ENCODE measurements at regions not wholly inside any gene's neighbourhood (a gene's known extent, or its start where the extent isn't known, plus 50 kb on each side); places are given as distances from the start of the nearest gene placed in this dataset.

- TF ChIP-seq, protein P1, sequence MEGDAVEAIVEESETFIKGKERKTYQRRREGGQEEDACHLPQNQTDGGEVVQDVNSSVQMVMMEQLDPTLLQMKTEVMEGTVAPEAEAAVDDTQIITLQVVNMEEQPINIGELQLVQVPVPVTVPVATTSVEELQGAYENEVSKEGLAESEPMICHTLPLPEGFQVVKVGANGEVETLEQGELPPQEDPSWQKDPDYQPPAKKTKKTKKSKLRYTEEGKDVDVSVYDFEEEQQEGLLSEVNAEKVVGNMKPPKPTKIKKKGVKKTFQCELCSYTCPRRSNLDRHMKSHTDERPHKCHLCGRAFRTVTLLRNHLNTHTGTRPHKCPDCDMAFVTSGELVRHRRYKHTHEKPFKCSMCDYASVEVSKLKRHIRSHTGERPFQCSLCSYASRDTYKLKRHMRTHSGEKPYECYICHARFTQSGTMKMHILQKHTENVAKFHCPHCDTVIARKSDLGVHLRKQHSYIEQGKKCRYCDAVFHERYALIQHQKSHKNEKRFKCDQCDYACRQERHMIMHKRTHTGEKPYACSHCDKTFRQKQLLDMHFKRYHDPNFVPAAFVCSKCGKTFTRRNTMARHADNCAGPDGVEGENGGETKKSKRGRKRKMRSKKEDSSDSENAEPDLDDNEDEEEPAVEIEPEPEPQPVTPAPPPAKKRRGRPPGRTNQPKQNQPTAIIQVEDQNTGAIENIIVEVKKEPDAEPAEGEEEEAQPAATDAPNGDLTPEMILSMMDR (IDR thresholded peaks at IDR 0.05; ENCODE audit: unreplicated experiment) = no peak
- CTCF ChIA-PET = interaction anchor here (0.7 to 0.9 kb wide), 3 partner anchors 60 to 241 kb away, joined by 3 read pairs; no protein-coding TSS in a partner anchor
- no peak for DNase-seq
- Mint-ChIP-seq H3K4me1 (ENCODE audit: low read depth, unreplicated experiment) (peaks cover 27% of the 10 kb centered on the region), H3K36me3 (ENCODE audit: insufficient read depth, unreplicated experiment) (no peaks in the 10 kb centered on the region), H3K27me3 (ENCODE audit: unreplicated experiment) (no peaks in the 10 kb centered on the region), H3K27ac (ENCODE audit: unreplicated experiment) (no peak overlapping the region), H3K4me3 (ENCODE audit: low read depth, unreplicated experiment) (no peak overlapping the region), H3K9me3 (ENCODE audit: low read depth, unreplicated experiment) (no peaks in the 10 kb centered on the region)
- BruUV-seq (replicated peaks) = no TSS peak
- intact Hi-C loops (cut with micrococcal nuclease; ENCODE audit: unreplicated experiment) = no loop called here
Observed at GRCh38 chr20:53708129-53708968, 114.7 kb upstream of the ZNF217 start.

DNA sequence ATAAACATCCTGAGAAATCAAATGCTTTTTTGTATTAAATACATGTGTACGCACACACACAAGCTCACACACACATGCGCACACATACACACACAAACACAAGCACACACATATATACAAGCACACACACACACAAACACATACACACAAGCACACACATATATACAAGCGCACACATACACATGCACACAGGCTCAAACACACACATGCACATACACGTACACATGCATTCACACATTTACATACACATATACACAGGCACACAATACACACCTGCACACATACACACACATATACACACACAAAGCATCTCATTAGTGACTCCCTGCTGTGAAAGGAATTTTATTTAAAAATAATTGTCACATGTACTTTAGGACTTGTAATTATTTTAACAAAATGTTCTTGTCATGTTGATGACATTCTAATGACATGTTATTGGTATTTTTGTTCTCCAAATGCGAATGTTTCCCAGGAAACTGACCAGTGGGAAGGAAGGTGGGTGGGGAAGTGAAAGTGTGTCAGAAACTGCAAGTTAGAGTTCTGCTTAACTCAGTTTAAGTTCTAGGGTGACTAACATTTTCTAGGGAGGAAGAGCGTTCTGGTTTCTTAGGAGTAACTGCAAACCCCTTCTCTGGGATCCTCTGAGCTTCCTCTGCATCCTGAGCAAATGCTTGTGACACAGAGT, 113.9 kb upstream of the ZNF217 start:
- no peak for DNase-seq
- no TSS peak for BruUV-seq (replicated peaks)
- H3K9me3 Mint-ChIP-seq (ENCODE audit: low read depth, unreplicated experiment) = no peaks in the 10 kb centered on the region
- H3K4me1 Mint-ChIP-seq (ENCODE audit: low read depth, unreplicated experiment) = peaks cover 27% of the 10 kb centered on the region
- no peak overlapping the region for H3K27ac Mint-ChIP-seq (ENCODE audit: unreplicated experiment)
- H3K4me3 Mint-ChIP-seq (ENCODE audit: low read depth, unreplicated experiment) = no peak overlapping the region
- H3K36me3 Mint-ChIP-seq (ENCODE audit: insufficient read depth, unreplicated experiment) = no peaks in the 10 kb centered on the region
- no peaks in the 10 kb centered on the region for H3K27me3 Mint-ChIP-seq (ENCODE audit: unreplicated experiment)
- TF ChIP-seq, protein P1 (IDR thresholded peaks at IDR 0.05; ENCODE audit: unreplicated experiment) = no peak
- CTCF ChIA-PET = interaction anchor here (0.7 to 0.9 kb wide), 2 partner anchors 59 to 177 kb away, joined by 3 read pairs; no protein-coding TSS in a partner anchor
- intact Hi-C loops (cut with micrococcal nuclease; ENCODE audit: unreplicated experiment) = no loop called here

DNA sequence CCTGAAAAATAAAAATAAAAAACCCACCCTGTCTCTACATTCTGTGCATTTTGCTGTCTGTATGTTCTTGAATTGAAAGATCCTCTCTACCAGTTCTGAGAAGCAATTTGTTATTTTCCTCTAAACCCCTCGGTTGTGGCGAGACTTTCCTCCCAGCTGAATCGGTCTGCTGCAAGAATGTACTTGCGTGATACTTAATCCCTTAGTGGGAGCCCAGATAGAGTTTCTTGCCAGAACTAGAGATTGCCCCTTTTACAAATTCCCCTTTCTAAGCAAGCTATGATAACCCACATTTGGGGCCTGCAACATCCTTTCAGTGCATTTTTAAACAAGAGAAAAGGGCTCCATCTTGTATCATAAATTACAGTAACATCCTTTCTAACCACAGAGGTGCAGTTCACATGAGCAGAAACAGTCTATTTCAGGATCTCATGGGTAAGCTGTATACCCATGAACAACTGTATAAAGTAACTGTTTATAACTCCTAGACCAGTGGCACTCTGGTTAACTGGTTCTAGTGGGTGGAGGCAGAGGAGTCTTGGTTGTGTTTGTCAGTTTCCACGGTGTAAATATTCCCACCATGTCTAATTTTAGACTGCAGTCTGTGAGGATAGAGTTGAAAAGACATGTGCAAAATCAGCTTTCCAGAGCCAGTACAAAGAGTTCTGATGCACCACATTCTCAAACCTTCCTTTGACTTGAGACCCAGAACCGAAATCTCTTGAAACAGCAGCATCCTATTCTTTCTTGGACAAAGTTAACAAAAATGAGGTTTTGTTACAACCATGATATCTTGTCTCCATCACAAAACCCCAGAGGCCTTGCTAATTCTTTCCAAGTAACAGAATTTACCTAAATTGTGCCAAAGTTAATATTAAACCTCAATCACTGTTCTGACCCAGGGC, 113.1 kb upstream of the ZNF217 start:
- peaks cover 27% of the 10 kb centered on the region for H3K4me1 Mint-ChIP-seq (ENCODE audit: low read depth, unreplicated experiment)
- no peak for DNase-seq
- H3K36me3 Mint-ChIP-seq (ENCODE audit: insufficient read depth, unreplicated experiment) = no peaks in the 10 kb centered on the region
- H3K27ac Mint-ChIP-seq (ENCODE audit: unreplicated experiment) = no peak overlapping the region
- intact Hi-C loops (cut with micrococcal nuclease; ENCODE audit: unreplicated experiment) = no loop called here
- no peaks in the 10 kb centered on the region for H3K27me3 Mint-ChIP-seq (ENCODE audit: unreplicated experiment)
- BruUV-seq (replicated peaks) = no TSS peak
- no peaks in the 10 kb centered on the region for H3K9me3 Mint-ChIP-seq (ENCODE audit: low read depth, unreplicated experiment)
- TF ChIP-seq, protein P1 (IDR thresholded peaks at IDR 0.05; ENCODE audit: unreplicated experiment) = no peak
- CTCF ChIA-PET = no interaction called here
- H3K4me3 Mint-ChIP-seq (ENCODE audit: low read depth, unreplicated experiment) = no peak overlapping the region

DNA sequence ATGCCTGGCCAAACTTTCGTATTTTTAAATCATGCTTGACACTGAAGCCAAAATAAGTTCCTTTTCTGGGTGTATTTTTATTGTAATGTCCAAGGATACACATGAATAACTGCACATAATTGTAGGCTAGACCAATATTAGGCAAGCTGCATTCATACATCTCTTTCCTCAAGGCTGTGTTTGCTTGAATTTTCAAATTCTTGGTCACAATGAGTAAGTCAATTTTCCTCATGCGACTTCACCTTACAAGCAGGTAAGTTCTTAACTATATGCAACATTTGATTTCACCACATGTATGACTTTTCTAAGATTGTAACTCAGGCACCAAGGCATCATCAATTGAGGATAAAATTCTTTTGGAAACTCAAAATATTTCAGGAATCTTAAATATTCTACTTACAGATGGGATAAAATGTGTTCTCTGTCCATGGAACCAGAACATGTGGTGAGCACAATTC, 112.4 kb upstream of the ZNF217 start:
- Mint-ChIP-seq H3K27me3 (ENCODE audit: unreplicated experiment) (no peaks in the 10 kb centered on the region), H3K9me3 (ENCODE audit: low read depth, unreplicated experiment) (no peaks in the 10 kb centered on the region), H3K27ac (ENCODE audit: unreplicated experiment) (no peak overlapping the region), H3K4me3 (ENCODE audit: low read depth, unreplicated experiment) (no peak overlapping the region), H3K4me1 (ENCODE audit: low read depth, unreplicated experiment) (peaks cover 26% of the 10 kb centered on the region), H3K36me3 (ENCODE audit: insufficient read depth, unreplicated experiment) (no peaks in the 10 kb centered on the region)
- intact Hi-C loops (cut with micrococcal nuclease; ENCODE audit: unreplicated experiment) = no loop called here
- no TSS peak for BruUV-seq (replicated peaks)
- DNase-seq = no peak
- CTCF ChIA-PET = no interaction called here
- TF ChIP-seq, protein P1 (IDR thresholded peaks at IDR 0.05; ENCODE audit: unreplicated experiment) = no peak

Measured in Calu3 (cell line).